Glomerular endothelial cell (primary cell): ENCODE measurements at regions not wholly inside any gene's neighbourhood (a gene's known extent, or its start where the extent isn't known, plus 50 kb on each side); places are given as distances from the start of the nearest gene placed in this dataset.

Experiments
- DNase-seq: peaks from one replicate; pipeline ENCODE4 v3.0.0-alpha.2; 2011; ENCODE audit warnings: low read depth, low spot score; ENCODE audit errors: extremely low read depth

GRCh38 chr7:19872094-19872493 lies 98.7 kb upstream of the TMEM196 start:
- DNase-seq, result no peak

DNA sequence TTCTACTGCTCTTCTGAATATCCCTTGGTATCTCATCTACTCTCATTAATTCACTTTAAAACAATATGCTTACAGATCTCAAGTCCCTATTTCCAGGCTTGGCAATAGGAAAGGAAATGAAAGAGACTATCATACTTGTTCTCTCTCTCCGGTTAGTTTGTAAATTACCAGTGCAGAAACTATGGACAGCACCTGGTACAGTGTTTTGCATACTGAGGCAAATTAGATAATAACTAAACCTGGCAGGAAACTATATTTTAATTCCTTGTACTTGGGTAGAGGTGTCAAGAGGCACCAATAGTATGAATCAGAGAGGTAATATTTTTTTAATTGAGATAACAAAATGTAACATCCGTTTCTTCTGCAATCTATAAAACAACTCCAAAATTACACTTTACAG lies 97.7 kb upstream of the TMEM196 start:
- DNase-seq, result no peak

DNA sequence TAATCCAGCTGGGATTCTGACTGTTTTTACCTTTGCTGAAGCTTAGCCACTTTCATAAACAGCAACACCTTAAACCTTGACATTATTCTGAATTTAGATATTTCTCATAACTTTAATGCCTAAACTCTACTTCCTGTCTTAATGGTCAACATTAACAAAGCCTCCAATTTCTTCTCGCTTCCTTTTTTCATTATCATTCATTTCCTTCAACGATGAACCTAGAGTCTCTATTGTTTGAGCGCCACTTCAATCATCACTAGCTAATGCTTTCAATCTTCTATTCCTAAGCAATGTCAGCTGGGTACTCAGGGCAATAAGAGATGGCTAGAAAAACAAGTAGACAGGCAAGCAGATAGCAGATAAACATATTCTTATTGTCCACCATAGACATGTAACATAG lies 96.6 kb upstream of the TMEM196 start:
- no peak for DNase-seq

GRCh38 chr7:19853261-19853832 lies 79.9 kb upstream of the TMEM196 start:
- DNase-seq, result no peak

GRCh38 chr7:19852192-19852591 lies 78.8 kb upstream of the TMEM196 start:
- no peak for DNase-seq

DNA sequence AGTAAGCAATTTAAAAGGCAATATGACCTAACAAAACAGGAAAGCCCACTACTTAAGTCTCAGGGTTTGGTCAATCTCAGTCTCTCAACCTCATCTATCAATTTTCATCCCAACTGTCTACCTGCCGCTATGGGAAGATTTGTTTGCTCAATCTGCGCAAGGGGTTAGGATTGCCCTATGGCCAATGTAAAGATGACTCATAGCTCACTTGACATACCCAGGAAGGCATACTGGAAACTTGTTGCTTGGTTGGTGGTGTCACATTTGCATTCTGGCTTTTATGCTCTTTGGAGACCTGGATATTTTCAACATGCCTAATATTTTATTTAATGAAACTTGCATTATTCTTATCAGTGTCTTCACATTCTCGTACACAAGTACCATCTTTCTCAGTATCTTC lies 78.1 kb upstream of the TMEM196 start:
- no peak for DNase-seq

DNA sequence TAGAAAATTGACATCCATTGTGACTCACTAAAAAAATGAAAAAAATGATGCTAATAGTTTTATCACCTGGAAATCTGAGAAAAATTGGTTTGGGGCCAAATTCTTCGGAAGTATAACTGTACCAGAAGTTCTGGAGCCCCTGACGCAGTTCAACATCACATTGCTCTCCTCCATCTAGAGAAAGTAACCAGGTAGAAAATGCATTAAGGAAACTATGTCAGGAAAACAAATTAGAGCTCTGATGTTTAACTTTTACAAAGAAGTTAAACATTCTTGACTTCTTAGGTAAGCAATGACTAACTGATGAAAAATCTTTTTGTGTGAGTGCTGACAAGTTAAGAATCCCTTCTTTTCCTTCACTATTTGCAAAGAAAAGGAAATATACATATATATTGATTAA lies 61.1 kb upstream of the TMEM196 start:
- DNase-seq, result no peak

GRCh38 chr7:19830604-19831003 lies 57.2 kb upstream of the TMEM196 start:
- DNase-seq, result no peak
